K562 (cell line): ENCODE measurements at regions not wholly inside any gene's neighbourhood (a gene's known extent, or its start where the extent isn't known, plus 50 kb on each side); places are given as distances from the start of the nearest gene placed in this dataset.

ENCODE experiments used
- ATAC-seq: fragments of 200-7000 bp; cut with Tn5 transposase; 3 replicates; pipeline ENCODE4 v1.9.1; 2020; ENCODE audit warnings: moderate library complexity
- BruUV-seq: library from RNA; stranded (reverse); fragments of 400-500 nt; replicated peaks from 2 replicates; lab custom pipeline; 2021; lab: Mats Ljungman, UMichigan
- CTCF ChIA-PET: fragments of 300-600 bp; formaldehyde crosslinking; extraction: SDS; loops from one replicate; lab custom pipeline; 2021; ENCODE audit warnings: low intra/inter-chr PET ratio; lab: Yijun Ruan, JAX
- POLR2A ChIA-PET: fragments of 300-600, 350-650 bp; sonication (Branson Sonifier 250); formaldehyde crosslinking; extraction: SDS; loops from one replicate; lab custom pipeline; 2021; ENCODE audit warnings: antibody characterized with exemption, inconsistent platforms; lab: Yijun Ruan, JAX
- DNase-seq, 4 experiments: peaks; one replicate each; pipeline versions ENCODE4 v3.0.0 to v3.0.0-alpha.2; 2011 to 2018; ENCODE audit warnings: low spot score in 3 of 4, mixed read lengths in 3 of 4; ENCODE audit errors: extremely low read depth in 1 of 4
- FAIRE-seq: peaks from 2 replicates; lab custom pipeline; 2011; peaks lifted over from hg19 to GRCh38; lab: Jason Lieb, UNC
- H2AFZ ChIP-seq: 2 replicates; pipeline ENCODE4 v1.6.0; 2011; ENCODE audit warnings: low read depth, low read length, control low read depth, inconsistent platforms
- H3K27ac ChIP-seq: fragments of 200-600 bp; 3 replicates; pipeline ENCODE4 v1.8.0; 2011; ENCODE audit warnings: low read depth, mild to moderate bottlenecking, control low read depth, inconsistent platforms, low read length, moderate library complexity, mixed read lengths; ENCODE audit errors: extremely low read depth
- H3K27me3 ChIP-seq, 2 experiments: fragments of 300-600 bp in 1 of 2; 2 replicates in 1 of 2; 3 replicates in 1 of 2; pipeline versions ENCODE4 v1.6.0 to v1.8.0; 2011; ENCODE audit warnings: inconsistent platforms in 2 of 2, low read length in 2 of 2, mild to moderate bottlenecking in 1 of 2, mixed read lengths in 1 of 2, moderate library complexity in 1 of 2; ENCODE audit not compliant: control insufficient read depth in 2 of 2, insufficient read depth in 2 of 2
- H3K36me3 ChIP-seq: fragments of 300-600 bp; 3 replicates; pipeline ENCODE4 v1.8.0; 2011; ENCODE audit warnings: mild to moderate bottlenecking, low read length, inconsistent platforms; ENCODE audit not compliant: control insufficient read depth, insufficient read depth
- H3K4me1 ChIP-seq, 2 experiments: fragments of 200-600 bp in 1 of 2; replicated peaks in 1 of 2; 2 replicates in 1 of 2; 3 replicates in 1 of 2; pipeline versions ENCODE4 v1.5.1 to v1.8.0; 2011; ENCODE audit warnings: inconsistent platforms in 2 of 2, low read length in 2 of 2, mild to moderate bottlenecking in 1 of 2, mixed read lengths in 1 of 2, moderate library complexity in 1 of 2; ENCODE audit not compliant: control insufficient read depth in 2 of 2, insufficient read depth in 2 of 2
- H3K4me2 ChIP-seq: 2 replicates; pipeline ENCODE4 v1.6.1; 2011; ENCODE audit warnings: low read length, control low read depth, inconsistent platforms, mixed read lengths; ENCODE audit not compliant: insufficient read depth
- H3K4me3 ChIP-seq: fragments of 200-600 bp; sonication (generic), shearing (Covaris generic); 2 replicates; pipeline ENCODE4 v1.5.1; 2016; ENCODE audit warnings: control low read depth, inconsistent platforms
- H3K79me2 ChIP-seq: fragments of 200-600 bp; 3 replicates; pipeline ENCODE4 v1.8.0; 2011; ENCODE audit warnings: low read length, inconsistent platforms; ENCODE audit not compliant: control insufficient read depth, insufficient read depth
- H3K9ac ChIP-seq, 2 experiments: 2 replicates each; pipeline versions ENCODE4 v1.6.0 to v1.6.1; 2011; ENCODE audit warnings: low read depth in 2 of 2, low read length in 2 of 2, control low read depth in 1 of 2, inconsistent platforms in 1 of 2, mild to moderate bottlenecking in 1 of 2, mixed read lengths in 1 of 2; ENCODE audit not compliant: insufficient read depth in 1 of 2
- H3K9me1 ChIP-seq: one replicate; pipeline ENCODE4 v1.6.0; 2011; ENCODE audit warnings: inconsistent platforms, mild to moderate bottlenecking, low read length, moderate library complexity; ENCODE audit not compliant: control insufficient read depth, insufficient read depth
- H3K9me3 ChIP-seq: replicated peaks from 2 replicates; pipeline ENCODE4 v1.5.1; 2011; ENCODE audit warnings: low read depth, low read length, inconsistent platforms; ENCODE audit not compliant: control insufficient read depth, insufficient read depth
- H4K20me1 ChIP-seq: replicated peaks from 2 replicates; pipeline ENCODE4 v1.6.1; 2011; ENCODE audit warnings: low read length, inconsistent platforms, mixed read lengths; ENCODE audit not compliant: control insufficient read depth, insufficient read depth
- ELF2 ChIP-seq: fragments of 250-450 bp; sonication (Bioruptor Pico); IDR thresholded peaks from 2 replicates; pipeline ENCODE4 v1.5.0; 2021; ENCODE audit warnings: mild to moderate bottlenecking
- EP300 ChIP-seq: IDR thresholded peaks from 2 replicates; pipeline ENCODE4 v1.6.1; 2012; ENCODE audit warnings: low read length, improper control_type of control experiment
- FOSL1 ChIP-seq: fragments of 200-800 bp; sonication (Bioruptor generic); conservative IDR thresholded peaks from 2 replicates; pipeline ENCODE4 v1.6.1; 2016; ENCODE audit warnings: missing genetic modification characterization, missing compliant biosample characterization
- GATAD2B ChIP-seq: fragments of 450-650 bp; IDR thresholded peaks from 2 replicates; pipeline ENCODE4 v1.6.1; 2017; ENCODE audit warnings: mild to moderate bottlenecking, borderline replicate concordance
- GTF2A2 ChIP-seq: IDR thresholded peaks from 2 replicates; pipeline ENCODE4 v1.6.1; 2016; ENCODE audit warnings: mild to moderate bottlenecking, missing genetic modification characterization, missing compliant biosample characterization
- HDAC6 ChIP-seq: IDR thresholded peaks from 2 replicates; pipeline ENCODE4 v1.6.1; 2012; ENCODE audit warnings: low read depth, mild to moderate bottlenecking, control low read depth, inconsistent platforms, low read length, moderate library complexity
- RAD51 ChIP-seq: fragments of 450-650 bp; IDR thresholded peaks from 2 replicates; pipeline ENCODE4 v1.7.1; 2016; ENCODE audit warnings: low read depth, mild to moderate bottlenecking, borderline replicate concordance
- RBBP5 ChIP-seq: fragments of 200-600 bp; sonication (generic); IDR thresholded peaks from 2 replicates; pipeline ENCODE4 v1.6.1; 2012; ENCODE audit warnings: borderline replicate concordance, mild to moderate bottlenecking, low read length, control low read depth, inconsistent platforms; ENCODE audit not compliant: insufficient read depth, poor library complexity, severe bottlenecking
- SMARCB1 ChIP-seq: IDR thresholded peaks from 2 replicates; pipeline ENCODE4 v1.6.1; 2011; ENCODE audit warnings: improper control_type of control experiment, low read depth; ENCODE audit not compliant: insufficient read length
- SREBF2 ChIP-seq: sonication (generic); formaldehyde crosslinking; IDR thresholded peaks from 2 replicates; pipeline ENCODE4 v1.4.0; 2020; ENCODE audit warnings: mild to moderate bottlenecking, missing genetic modification reagents
- TBP ChIP-seq: optimal IDR thresholded peaks from 2 replicates; pipeline ENCODE3; 2011; ENCODE audit warnings: low read depth, low read length, improper control_type of control experiment
- WGBS: fragments of 100-300 bp; shearing (Covaris generic); methylation state at CpG from one replicate; pipeline ENCODE4 v1.1.6; 2016; ENCODE audit warnings: low coverage, mixed read lengths; ENCODE audit not compliant: insufficient coverage; ENCODE audit errors: missing lambda C conversion rate; 5-methylcytosine and 5-hydroxymethylcytosine counted together
- in situ Hi-C: fragments of 300-500 bp; cut with MboI; formaldehyde crosslinking; loops from 4 replicates; pipeline ENCODE4 v1.15.0; 2018; ENCODE audit warnings: inconsistent platforms, mixed read lengths
- intact Hi-C: fragments of 100-400 bp; cut with micrococcal nuclease; formaldehyde crosslinking; loops from 2 replicates; pipeline ENCODE4 v1.14.2; 2022
- TF ChIP-seq, protein P1 (sequence below): fragments of 450-650 bp; IDR thresholded peaks from 2 replicates; pipeline ENCODE4 v1.6.1; 2018; ENCODE audit warnings: mild to moderate bottlenecking, low read depth; ENCODE audit not compliant: partially characterized antibody
- TF ChIP-seq, protein P2 (sequence below), 2 experiments: IDR thresholded peaks in 1 of 2; conservative IDR thresholded peaks in 1 of 2; 2 replicates each; pipeline ENCODE4 v1.6.1; 2016; ENCODE audit warnings: low read depth in 2 of 2, mild to moderate bottlenecking in 1 of 2, missing compliant biosample characterization in 1 of 2, missing genetic modification characterization in 1 of 2, moderate library complexity in 1 of 2
- TF ChIP-seq, protein P3 (sequence below): conservative IDR thresholded peaks from 2 replicates; pipeline ENCODE4 v1.6.1; 2011; ENCODE audit warnings: low read depth, mild to moderate bottlenecking, low read length; ENCODE audit not compliant: control insufficient read depth

DNA sequence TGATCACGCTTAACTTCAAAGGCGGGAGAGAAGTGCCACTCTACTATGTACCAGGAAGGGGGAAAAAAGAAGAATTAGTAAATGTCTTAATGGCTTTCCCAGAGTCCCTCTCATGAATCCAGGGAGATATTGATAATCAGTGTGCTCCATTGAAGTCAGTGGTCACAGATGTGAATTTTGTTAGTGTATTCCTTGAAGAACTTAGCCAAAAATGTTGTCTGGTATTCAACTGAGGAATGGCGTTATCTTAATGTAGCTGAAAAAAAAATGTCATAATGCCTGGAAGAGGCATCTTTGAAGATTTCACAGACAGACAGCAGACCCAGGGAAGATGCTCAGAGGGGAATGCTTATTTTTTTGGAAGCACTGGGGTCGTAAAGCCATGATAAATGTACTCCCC is 250.4 kb downstream of the WDR11 start:
- FAIRE-seq (no peak), ATAC-seq (no peak), DNase-seq (no peak)
- 4% methylated on average over 4 of the region's 4 CpGs for WGBS
- no TSS peak for BruUV-seq
- Histone ChIP-seq H3K9me1 (no peaks in the 10 kb centered on the region), H4K20me1 (no peaks in the 10 kb centered on the region), H3K27ac (no peak overlapping the region), H3K4me3 (no peak overlapping the region), H3K9me3 (no peaks in the 10 kb centered on the region), H3K4me2 (no peak overlapping the region), H3K27me3 (no peaks in the 10 kb centered on the region), H3K9ac (no peak overlapping the region), H3K4me1 (no peaks in the 10 kb centered on the region), H3K79me2 (no peaks in the 10 kb centered on the region), H3K36me3 (no peaks in the 10 kb centered on the region), H2AFZ (no peak overlapping the region)
- in situ Hi-C loops (no loop called here), intact Hi-C loops (no loop called here)
- ChIA-PET CTCF (no interaction called here), POLR2A (no interaction called here)
- TF ChIP-seq GTF2A2 (tag), result no peak
- TF ChIP-seq SMARCB1, result no peak
- TF ChIP-seq, protein P1, sequence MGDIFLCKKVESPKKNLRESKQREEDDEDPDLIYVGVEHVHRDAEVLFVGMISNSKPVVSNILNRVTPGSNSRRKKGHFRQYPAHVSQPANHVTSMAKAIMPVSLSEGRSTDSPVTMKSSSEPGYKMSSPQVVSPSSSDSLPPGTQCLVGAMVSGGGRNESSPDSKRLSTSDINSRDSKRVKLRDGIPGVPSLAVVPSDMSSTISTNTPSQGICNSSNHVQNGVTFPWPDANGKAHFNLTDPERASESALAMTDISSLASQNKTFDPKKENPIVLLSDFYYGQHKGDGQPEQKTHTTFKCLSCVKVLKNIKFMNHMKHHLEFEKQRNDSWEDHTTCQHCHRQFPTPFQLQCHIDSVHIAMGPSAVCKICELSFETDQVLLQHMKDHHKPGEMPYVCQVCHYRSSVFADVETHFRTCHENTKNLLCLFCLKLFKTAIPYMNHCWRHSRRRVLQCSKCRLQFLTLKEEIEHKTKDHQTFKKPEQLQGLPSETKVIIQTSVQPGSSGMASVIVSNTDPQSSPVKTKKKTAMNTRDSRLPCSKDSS, result no peak
- no peak for TF ChIP-seq SREBF2 (CRISPR knock-in tag)
- TF ChIP-seq, protein P2, sequence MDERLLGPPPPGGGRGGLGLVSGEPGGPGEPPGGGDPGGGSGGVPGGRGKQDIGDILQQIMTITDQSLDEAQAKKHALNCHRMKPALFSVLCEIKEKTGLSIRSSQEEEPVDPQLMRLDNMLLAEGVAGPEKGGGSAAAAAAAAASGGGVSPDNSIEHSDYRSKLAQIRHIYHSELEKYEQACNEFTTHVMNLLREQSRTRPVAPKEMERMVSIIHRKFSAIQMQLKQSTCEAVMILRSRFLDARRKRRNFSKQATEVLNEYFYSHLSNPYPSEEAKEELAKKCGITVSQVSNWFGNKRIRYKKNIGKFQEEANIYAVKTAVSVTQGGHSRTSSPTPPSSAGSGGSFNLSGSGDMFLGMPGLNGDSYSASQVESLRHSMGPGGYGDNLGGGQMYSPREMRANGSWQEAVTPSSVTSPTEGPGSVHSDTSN (CRISPR knock-in tag; IDR thresholded peaks at IDR 0.05; ENCODE audit: low read depth), result no peak
- TF ChIP-seq, protein P2 (tag; conservative IDR thresholded peaks at IDR 0.05; ENCODE audit: low read depth), result no peak
- no peak for TF ChIP-seq GATAD2B
- no peak for TF ChIP-seq RBBP5
- no peak for TF ChIP-seq FOSL1 (tag)
- TF ChIP-seq ELF2 (CRISPR knock-in tag), result no peak
- no peak for TF ChIP-seq TBP
- no peak for TF ChIP-seq RAD51
- TF ChIP-seq EP300, result no peak
- TF ChIP-seq, protein P3, sequence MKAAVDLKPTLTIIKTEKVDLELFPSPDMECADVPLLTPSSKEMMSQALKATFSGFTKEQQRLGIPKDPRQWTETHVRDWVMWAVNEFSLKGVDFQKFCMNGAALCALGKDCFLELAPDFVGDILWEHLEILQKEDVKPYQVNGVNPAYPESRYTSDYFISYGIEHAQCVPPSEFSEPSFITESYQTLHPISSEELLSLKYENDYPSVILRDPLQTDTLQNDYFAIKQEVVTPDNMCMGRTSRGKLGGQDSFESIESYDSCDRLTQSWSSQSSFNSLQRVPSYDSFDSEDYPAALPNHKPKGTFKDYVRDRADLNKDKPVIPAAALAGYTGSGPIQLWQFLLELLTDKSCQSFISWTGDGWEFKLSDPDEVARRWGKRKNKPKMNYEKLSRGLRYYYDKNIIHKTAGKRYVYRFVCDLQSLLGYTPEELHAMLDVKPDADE, result no peak
- TF ChIP-seq HDAC6, result no peak
